HG03342 (cell line): ENCODE measurements at regions not wholly inside any gene's neighbourhood (a gene's known extent, or its start where the extent isn't known, plus 50 kb on each side); places are given as distances from the start of the nearest gene placed in this dataset.

Experiments used
- ATAC-seq: cut with Tn5 transposase; IDR thresholded peaks from one replicate; pipeline ENCODE4 v1.9.1; 2021; ENCODE audit warnings: mild to moderate bottlenecking, moderate library complexity; ENCODE audit not compliant: unreplicated experiment

GRCh38 chr6:138004430-138005287 is 102.6 kb downstream of the PERP start:
- ATAC-seq: no peak

- ATAC-seq: no peak
Measured at GRCh38 chr6:138005846-138006245, 101.4 kb downstream of the PERP start.

DNA sequence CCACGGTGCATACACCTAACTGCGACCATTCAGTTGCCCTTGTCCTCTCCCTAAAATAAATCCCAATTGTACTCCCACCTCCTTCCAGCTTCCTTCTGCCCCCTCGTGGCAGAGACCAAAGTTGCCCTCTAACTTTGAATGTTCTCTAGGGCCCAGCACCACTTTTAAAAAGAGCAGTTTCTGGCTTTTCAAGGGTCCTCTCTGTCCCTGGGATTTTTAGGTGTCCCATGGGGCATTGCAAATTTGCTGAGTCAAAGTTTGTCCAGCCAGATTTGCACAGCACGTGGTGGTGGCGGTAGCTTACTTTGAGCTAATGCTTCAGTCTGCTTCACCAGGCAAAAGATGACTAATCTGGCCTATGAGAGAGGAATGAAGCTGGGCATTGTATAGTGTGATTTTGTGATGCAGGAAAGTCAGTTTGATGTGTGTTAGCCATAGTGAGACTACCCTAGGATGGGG is 100.2 kb downstream of the PERP start:
- no peak for ATAC-seq

- ATAC-seq: no peak
Measured at GRCh38 chr6:138008791-138009190, 98.4 kb downstream of the PERP start.

- no peak for ATAC-seq
Measured at GRCh38 chr6:138011413-138011812, 95.8 kb downstream of the PERP start.

DNA sequence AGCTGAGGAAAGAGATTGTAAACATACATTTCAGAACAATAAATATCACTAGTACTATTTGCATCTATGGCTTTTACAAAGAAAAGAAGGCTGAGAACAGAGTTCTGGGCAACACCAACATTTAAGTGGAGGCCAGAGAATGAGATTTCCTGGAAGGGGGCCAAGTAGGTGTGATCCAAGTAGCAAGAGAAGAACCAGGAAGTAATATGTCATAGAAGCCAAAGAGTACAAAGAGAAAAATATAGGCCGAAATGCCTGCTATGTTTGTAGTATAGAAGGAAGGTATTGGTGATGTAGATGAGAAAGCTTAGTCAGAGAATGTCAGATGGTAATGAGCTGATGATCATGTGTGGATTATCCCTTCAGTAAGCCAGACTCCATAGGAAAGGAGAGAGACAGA is 94.5 kb downstream of the PERP start:
- ATAC-seq: no peak

DNA sequence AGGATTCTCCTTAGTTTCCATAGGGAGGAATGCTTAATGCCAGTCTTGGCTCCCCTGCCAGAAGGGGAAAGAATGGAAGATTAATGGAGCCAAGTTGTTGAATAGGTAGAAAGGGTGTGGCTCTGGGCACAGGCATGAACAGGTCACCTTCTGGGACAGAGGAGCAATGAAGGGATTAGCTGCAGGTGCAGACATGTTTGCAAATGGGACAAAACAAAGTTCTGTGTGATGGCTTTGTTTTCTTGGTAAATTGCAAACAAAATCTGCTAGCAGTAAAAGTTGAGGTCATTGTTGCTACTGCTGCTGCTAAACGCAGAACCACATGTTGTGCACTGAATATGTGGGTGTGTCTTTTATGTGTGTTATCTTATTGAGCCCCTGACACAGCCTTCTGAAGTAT is 93.3 kb downstream of the PERP start:
- ATAC-seq: no peak

DNA sequence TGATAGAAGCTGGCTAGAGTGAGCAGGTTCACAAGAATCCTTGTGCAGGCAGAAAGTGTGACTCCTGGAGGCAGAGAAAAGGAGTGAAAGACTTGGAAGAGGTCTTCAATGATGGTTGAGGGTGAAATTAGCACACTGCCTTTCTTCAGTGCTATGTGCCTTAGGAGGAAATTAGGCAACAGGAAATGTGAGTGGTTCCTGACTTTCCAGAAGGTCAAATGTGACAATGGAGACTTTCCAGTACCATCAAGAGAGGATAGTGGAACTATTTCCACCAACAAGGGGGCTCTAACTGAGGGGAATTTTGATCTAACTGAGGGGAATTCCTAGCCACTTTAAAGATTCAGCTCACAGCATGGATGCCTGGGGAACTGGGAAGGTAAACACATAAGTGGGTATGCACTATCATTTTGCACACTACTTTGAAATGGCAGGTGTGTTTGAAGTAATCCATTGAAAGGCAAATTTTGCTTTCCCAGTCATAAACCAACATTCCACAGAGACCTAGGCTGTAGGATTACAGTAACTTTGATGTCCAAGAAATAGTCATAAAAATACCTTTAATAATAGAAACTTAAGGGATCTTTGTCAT is 90.0 kb downstream of the PERP start:
- ATAC-seq: no peak

GRCh38 chr6:138018297-138018696 is 88.9 kb downstream of the PERP start:
- ATAC-seq: no peak

DNA sequence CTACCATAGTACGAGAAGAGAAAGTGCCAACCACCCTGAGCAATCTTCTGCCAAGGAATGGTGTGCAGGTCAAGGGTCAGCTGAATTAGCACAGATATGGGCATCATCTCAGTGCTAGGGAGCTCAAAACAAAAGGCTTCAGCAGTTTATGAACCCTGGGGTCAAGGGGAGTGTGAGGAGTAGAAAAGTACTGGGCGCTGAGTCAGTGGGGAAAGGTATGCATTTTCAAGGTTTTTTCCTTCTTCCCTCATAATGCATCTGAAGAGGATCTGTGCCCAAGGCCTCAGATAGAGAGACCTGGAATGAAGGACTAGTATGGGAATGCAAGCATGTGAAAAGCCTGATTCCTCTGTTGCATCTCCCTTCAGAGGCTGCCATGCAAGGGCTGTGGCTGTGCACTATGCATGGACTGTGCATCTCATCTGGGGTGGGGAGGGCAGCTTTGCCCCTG is 81.7 kb downstream of the PERP start:
- no peak for ATAC-seq

- no peak for ATAC-seq
Measured at GRCh38 chr6:138026342-138026741, 80.9 kb downstream of the PERP start.

DNA sequence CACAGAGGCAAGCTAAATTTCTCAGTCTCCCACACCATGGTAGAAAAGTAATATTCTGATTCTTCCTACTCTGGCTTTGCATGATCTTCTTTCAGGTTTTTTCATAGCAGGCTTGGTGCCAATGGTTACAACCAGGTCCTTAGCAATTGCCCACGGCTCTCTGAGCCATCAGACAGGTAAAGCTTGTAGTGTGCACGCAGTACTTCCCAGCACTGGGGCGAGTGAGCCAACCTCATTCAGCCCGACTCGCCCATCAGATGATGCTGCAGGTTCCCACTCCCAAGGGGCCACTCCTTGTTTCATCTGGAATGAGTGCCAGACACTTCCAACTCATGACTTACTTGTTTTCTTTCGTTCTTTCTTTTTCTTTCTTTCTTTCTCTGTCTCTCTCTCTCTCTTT is 78.3 kb downstream of the PERP start:
- no peak for ATAC-seq

DNA sequence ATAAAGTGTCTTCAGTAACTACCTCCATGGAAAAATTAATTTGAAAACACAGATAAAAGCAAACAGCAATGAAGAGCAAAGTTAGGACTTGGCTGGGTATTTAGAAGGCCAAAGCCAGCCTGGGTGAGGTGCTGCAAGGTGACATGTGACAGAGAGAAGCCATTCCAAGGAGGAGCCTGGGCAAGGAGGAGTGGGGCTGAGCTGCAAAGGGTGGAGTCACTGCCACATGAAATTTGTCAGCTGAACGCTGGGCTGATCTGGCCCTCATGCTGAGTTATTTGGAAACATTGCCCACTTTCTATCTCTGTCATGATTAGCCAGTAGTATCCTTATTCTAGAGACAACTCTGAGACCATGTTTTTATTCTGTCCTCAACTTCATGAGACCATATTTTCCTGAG is 76.3 kb downstream of the PERP start:
- no peak for ATAC-seq

GRCh38 chr6:138031417-138031816 is 75.8 kb downstream of the PERP start:
- ATAC-seq: no peak

DNA sequence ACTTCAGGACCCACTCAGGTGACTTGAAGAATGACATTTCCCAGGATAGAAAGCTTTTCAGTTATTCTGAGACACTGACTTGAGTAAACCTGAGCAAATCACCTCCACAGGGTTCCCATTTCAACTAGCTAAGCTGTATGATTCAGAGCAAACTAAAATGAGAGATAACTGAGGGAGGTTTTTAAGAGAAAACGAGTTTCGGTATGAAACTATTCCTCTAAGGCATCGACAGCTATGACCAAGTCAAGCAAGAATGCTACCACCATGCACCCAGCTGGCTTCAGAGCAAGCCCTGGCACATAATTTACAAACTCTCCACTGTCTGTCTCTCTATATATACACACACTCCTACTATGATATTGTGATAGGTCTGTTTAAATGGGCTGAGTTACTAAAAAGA is 75.4 kb downstream of the PERP start:
- no peak for ATAC-seq

DNA sequence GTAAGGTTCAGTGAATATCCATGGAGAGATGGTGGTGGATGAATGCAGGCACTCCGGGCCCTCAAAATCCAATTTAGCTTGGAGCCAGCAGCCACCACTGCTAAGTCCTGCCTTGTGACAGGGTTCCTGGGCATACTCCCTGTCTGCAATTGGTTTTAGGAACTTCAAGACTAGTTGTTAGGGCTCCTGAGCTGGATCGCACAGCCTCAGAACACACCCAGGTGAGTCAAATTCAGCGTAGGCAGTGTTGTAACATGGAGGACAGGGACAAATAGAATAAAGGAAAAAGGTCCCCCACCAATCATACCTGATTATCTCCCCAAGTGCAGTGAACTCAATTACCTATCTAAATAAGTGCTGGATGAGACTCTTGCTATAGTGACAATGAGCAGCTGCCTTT is 74.6 kb downstream of the PERP start:
- ATAC-seq: no peak

GRCh38 chr6:138034229-138034628 is 73.0 kb downstream of the PERP start:
- ATAC-seq: no peak

DNA sequence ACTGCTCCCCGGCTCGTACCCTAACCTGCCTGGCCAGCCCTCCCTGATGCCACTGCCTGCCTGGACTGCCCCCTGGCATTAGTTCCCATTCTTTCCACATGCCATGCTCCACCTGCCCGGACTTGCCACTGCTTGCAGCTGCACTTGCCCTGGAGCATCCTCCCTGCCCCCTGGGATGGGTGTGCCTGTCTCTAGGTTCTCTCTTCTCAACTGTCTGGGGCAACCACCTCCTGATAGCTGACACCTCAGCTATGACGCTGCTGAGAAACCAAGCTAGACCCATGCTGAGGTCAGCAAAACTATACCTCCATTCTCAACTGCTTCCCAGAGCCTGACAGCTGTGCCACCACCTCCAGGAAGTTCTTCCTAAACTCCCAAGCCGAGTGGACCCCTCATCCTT is 72.1 kb downstream of the PERP start:
- ATAC-seq: no peak

DNA sequence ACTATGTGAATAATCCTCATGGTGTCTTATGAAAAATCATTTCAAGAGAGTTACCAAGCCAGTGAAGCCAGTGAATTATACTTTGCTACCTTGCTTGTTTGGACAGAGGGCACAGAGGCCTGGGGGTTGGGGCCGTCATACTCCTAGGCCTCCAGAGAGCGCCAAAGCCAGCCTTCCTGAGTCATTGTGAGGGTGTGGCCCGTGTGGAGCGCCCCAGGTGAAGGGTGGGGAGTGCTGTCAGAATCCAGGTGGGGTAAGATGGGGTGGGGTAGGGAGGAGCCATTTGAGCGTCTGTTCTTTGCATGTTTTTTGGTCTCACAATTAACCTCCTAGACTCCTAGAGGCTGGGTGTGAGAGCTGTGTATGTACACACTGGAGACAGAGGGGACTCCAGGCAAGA is 71.1 kb downstream of the PERP start:
- no peak for ATAC-seq

DNA sequence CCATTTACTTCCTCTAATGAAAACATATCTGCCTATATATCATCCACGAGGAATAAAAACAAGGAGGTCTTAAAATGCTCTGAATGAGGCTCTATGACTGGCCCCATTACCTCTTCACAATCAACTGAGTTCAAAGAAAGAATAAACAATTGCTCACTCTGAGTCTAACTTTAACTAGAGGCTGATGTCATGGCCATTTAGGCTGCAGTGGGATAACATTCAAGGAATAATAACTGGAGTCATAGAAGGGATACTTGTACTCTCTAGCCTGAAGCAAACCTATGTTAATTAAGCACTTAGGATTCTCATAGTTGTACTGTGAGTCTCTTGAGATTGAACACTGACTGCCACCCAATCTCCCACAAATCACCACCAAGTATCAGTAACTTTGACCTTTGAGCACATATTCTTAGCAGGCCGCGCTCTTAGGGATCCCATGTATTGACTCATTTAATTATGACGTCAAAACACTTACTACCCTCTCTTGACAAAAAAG is 70.2 kb downstream of the PERP start:
- no peak for ATAC-seq

GRCh38 chr6:138038142-138038870 is 68.9 kb downstream of the PERP start:
- ATAC-seq: no peak
